NCI-H2029 treated with DMSO at 0.1 percent for 48 hours (cell line): ENCODE measurements at regions not wholly inside any gene's neighbourhood (a gene's known extent, or its start where the extent isn't known, plus 50 kb on each side); places are given as distances from the start of the nearest gene placed in this dataset.
"Not testable (repeated sequence)": the region's sequence is repeated elsewhere in the genome, so short reads cannot be mapped to it uniquely, and the experiment has no call there.

ENCODE experiments used
- DNase-seq: peaks from one replicate; lab custom pipeline; 2025; lab: John Stamatoyannopoulos, UW

- no peak for DNase-seq
Observed at GRCh38 chr21:35982717-35983116, 77.6 kb downstream of the SETD4 start.

DNA sequence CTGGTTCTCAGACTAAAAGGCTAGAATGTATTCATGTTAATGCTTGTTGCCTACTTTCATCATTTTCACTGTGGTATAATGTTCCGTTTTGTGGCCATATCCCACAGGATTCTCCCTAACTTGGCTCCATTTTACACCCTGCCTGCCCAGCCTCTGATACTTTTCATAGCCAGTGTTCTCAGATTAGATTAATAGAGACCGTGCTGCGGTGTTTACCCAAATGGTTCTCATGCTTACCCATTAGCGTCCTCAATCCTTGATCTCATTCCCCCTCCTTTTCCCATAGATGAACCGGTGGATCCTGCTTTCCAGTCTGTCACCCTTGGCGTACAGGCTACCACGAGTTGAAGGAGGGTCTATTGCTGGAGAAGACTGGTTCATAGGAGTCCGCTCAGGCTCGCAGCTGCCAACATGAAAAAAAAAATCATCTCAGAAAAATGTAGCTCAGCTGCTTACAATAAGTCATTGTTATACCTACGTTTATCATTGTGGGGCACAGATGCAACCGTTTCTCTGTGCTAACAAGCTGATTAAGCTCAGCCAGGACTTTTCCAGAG, 78.7 kb downstream of the SETD4 start:
- no peak for DNase-seq

- no peak for DNase-seq
Observed at GRCh38 chr21:35980821-35981220, 79.5 kb downstream of the SETD4 start.

GRCh38 chr21:35977860-35978259, 82.5 kb downstream of the SETD4 start:
- DNase-seq = not testable (repeated sequence)

- no peak for DNase-seq
Observed at GRCh38 chr21:35976929-35977328, 83.4 kb downstream of the SETD4 start.

- DNase-seq = no peak
Observed at GRCh38 chr21:35976481-35976880, 83.8 kb downstream of the SETD4 start.

DNA sequence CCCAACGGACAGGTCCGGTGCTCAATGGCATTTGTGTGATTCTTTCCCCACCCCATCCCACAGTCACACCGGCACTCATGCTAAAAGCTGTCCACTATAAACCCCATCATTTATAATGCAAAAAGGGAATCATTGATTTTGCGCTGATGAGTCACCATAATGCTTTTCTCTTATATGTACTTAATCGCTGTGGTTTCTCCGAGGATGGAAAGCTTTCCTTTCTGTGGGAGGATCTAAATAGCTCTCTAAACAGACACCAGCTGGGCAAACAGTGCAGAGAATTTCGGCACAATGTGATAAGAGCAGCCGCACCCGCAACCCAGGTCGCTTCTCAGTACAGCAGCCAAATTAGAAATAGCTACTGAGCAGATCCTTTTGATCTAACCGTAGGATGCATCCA, 85.6 kb downstream of the SETD4 start:
- peak; percentile 91 for DNase-seq

DNA sequence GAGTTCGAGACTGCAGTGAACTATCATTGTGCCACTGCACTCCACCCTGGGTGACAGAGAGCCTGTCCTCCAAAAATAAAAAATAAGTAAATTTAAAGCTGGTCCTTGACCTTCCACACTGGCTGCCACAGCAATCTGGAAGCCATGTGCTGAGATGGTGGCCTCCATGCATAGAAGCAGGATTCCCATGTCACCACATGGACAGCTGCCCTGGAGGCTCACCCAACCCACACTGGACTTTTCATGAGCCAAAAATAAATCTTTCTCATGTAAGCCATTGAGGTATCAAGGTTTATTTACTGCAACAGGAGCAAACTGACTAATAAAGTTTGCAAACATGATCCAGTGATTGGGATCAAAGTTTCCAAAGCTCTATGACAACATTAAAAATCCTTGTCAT, 88.5 kb downstream of the SETD4 start:
- no peak for DNase-seq

GRCh38 chr21:35969281-35969680, 91.0 kb downstream of the SETD4 start:
- DNase-seq = no peak

DNA sequence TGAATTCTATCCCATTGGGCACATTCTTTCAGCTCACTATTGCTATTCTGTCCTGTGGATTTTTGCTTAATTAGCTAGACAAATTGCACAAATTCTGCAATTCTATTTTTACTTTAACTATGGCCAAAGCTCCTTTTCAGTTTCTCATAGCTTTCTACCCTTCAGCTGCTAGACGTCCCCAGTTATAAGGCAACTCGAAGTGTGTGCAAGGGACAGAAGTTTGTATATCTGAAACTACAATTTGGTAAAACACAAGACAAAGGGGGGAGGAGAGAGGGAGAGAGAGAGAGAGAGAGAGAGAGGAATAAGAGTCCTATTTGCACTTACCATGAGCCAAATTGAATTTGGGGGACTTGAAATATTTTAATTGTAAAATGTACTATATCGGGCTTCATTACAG, 91.8 kb downstream of the SETD4 start:
- no peak for DNase-seq

DNA sequence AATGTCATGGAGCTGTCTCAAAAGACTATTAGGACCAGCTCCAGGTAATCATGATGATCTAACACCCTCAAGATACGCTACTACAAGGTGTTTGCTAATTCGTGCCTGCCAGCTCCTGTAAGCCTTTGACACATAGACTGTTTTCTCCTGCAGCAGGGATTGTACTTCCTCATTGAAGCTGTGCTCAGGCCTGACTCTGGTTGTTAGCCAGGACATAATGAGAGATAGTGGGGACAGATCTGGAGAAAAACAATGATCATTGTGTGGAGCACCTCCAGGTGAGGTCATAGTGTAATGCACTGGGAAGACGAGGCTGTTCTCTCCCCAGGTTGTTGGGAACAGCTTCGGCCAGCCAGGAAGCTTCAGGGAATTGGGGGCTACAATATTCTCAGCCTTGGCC, 94.6 kb downstream of the SETD4 start:
- DNase-seq = peak; percentile 88

- DNase-seq = no peak
Observed at GRCh38 chr21:35963920-35964451, 96.3 kb downstream of the SETD4 start.

DNA sequence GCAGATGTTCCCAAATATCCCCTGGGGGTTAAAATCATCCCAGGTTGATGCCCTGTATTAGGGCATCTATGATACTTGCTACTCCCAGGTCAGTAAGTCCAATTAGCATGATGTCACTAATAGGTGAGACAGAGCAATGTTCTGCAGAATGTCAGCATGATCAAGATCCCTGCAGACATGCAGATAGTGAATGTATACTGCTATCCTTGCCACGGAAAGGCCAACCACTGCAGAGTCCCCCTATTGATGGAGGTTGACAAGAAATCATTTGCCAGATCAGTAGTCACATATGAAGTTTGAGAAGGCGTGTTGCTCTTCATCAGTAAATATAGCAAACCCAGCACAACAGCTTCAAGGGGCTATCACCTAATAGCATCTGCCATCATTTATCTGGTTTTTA, 97.4 kb downstream of the SETD4 start:
- DNase-seq = no peak

DNA sequence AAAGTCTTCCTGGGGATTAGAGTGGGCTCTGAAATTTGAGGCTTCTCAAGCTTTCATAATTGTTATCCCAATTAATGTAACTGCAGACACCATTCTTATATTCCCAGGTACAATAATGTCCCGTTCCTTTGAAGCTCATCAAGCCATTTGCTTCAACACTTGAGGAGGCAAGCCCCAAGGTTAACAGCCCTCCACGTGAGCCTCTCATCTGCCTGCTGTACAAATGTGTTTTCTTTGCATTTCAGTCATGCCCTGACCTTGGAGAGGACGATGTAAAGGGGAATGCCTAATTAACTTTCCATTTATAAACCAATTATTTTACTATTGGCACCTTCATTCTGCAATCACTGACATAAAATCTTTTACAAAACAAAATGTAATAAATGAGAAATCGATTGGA, 106.3 kb downstream of the SETD4 start:
- DNase-seq = no peak

DNA sequence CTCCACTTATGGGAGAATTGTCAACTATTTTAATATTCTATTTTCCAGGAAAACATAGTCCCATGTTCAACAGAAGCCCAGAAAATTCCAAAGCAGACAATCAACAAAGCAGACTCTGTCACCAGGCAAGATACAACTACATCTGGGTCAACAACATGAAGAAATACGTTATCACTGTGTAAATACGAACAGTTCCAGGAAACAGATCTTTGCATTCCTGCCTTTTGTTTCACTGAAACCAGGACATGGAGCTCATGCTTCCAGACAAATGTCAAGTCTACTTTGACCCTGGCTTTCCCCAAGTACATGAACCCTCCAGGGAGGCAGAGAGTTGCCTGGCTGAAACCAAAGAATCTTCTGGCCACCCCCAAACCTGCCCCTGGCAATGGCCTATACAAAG, 106.7 kb downstream of the SETD4 start:
- DNase-seq = no peak

DNA sequence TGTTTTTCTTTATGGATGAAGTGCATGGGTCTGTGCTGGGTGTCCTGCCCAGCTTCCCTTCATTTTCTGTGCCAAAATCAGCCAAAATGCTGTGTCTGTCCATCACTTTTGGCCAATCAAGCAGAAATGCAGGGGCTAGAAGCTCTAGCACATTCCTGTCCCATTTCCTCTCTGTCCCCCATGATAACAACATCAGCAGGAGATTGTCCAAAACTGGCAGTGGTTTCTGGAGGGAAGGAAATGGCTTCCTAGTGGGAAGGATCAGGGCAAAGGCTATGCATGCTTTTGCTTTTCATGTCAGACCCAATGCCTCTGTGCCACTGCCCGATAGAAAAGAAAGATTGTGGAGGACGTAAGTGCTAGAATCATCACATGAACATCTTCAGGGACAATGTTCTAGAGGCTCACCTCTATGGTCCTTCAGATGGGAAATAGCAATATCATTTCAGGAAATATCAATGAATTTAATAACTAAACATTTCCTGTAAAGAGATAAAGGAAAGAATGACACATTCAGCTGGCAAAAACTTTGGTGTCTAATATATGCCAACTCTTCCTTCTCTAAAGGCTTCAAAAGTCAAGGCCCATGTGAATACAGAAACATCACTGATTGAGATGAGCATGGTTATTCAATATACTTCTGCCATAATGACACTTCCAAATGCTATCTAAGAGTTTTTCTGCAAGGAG, 107.5 kb downstream of the SETD4 start:
- no peak for DNase-seq

- no peak for DNase-seq
Observed at GRCh38 chr21:35948982-35949381, 111.3 kb downstream of the SETD4 start.

- DNase-seq = no peak
Observed at GRCh38 chr21:35945089-35945671, 115.1 kb downstream of the SETD4 start.

- DNase-seq = peak; percentile 85
Observed at GRCh38 chr21:35943752-35944151, 116.6 kb downstream of the SETD4 start.

GRCh38 chr21:35942211-35943144, 117.8 kb downstream of the SETD4 start:
- no peak for DNase-seq

DNA sequence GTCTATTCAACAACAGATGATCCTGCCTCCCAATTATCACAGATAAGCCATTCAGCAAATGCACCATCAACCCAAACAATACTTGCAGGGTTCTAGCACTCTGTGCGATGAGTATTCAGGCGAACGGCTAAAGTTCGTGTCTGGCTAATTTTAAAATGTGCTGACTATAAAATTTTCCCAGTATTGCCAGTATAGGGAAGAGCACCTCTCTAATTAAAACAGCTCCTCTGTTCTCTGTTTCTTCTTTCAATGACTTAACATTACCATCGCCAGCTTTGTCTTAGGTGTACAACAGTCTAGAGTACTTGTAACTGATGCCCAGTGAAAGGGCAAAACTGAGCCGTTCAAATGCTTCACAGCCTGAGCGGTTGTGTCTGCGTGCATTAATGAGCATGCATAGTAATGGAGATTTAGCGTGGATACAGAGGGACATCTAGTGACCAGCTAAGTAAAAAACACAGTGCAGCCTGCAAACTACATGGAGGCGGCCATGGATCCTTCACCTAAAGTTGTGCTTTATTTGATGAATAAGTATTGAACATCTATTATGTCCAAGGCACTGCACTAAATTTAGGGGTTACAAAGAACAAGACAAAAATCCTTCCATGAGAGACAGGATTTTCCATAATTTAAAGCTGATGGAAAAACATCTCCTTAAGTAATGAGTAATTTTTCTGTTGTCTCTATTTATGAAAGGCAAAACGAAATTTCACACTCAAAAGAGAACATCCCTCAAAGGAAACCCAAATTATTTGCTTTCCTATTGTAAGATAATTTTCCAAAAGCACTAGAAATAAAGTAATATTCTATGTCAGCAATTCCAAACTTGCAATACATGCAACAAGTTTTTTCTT, 120.0 kb downstream of the SETD4 start:
- DNase-seq = peak; percentile 66
